H1 (cell line): ENCODE measurements at regions not wholly inside any gene's neighbourhood (a gene's known extent, or its start where the extent isn't known, plus 50 kb on each side); places are given as distances from the start of the nearest gene placed in this dataset.

ENCODE experiments used
- CTCF ChIA-PET: fragments of 300-600 bp; sonication (Branson Sonifier 250); formaldehyde crosslinking; loops from one replicate; lab custom pipeline; 2021; ENCODE audit not compliant: partially characterized antibody; lab: Charles Lee
- POLR2A ChIA-PET: fragments of 300-600 bp; sonication (Branson Sonifier 250); formaldehyde crosslinking; loops from one replicate; lab custom pipeline; 2021; ENCODE audit warnings: inconsistent platforms; ENCODE audit not compliant: partially characterized antibody; lab: Charles Lee
- DNase-seq, 2 experiments: peaks; one replicate each; pipeline versions ENCODE4 v3.0.0 to v3.0.0-alpha.2; 2010 to 2022; ENCODE audit warnings: low spot score in 2 of 2, low read depth in 1 of 2, mixed read lengths in 1 of 2
- FAIRE-seq: peaks from 2 replicates; lab custom pipeline; 2011; peaks lifted over from hg19 to GRCh38; lab: Jason Lieb, UNC
- H2AFZ ChIP-seq: 2 replicates; pipeline ENCODE4 v1.8.1; 2012; ENCODE audit warnings: low read length, inconsistent platforms
- H2AK5ac ChIP-seq: 2 replicates; pipeline ENCODE4 v1.6.1; 2013; ENCODE audit warnings: low read depth, low read length
- H2BK120ac ChIP-seq: replicated peaks from 2 replicates; pipeline ENCODE3; 2013; ENCODE audit warnings: low read depth, low read length, inconsistent platforms
- H2BK12ac ChIP-seq: 2 replicates; pipeline ENCODE4 v1.6.1; 2013; ENCODE audit warnings: low read depth, low read length
- H2BK15ac ChIP-seq: 2 replicates; pipeline ENCODE4 v1.6.1; 2013; ENCODE audit warnings: low read length
- H2BK20ac ChIP-seq: 2 replicates; pipeline ENCODE4 v1.6.1; 2013; ENCODE audit warnings: low read length
- H2BK5ac ChIP-seq: 2 replicates; pipeline ENCODE4 v1.6.1; 2013; ENCODE audit warnings: low read depth, low read length
- H3K14ac ChIP-seq: 2 replicates; pipeline ENCODE4 v1.6.1; 2013; ENCODE audit warnings: inconsistent platforms; ENCODE audit not compliant: insufficient read length
- H3K18ac ChIP-seq: 2 replicates; pipeline ENCODE4 v1.6.1; 2013; ENCODE audit warnings: low read length; ENCODE audit errors: extremely low read depth
- H3K23ac ChIP-seq: 2 replicates; pipeline ENCODE4 v1.6.1; 2013; ENCODE audit warnings: inconsistent platforms; ENCODE audit not compliant: insufficient read length
- H3K23me2 ChIP-seq: 2 replicates; pipeline ENCODE4 v1.6.1; 2013; ENCODE audit warnings: low read depth, low read length
- H3K27ac ChIP-seq: 2 replicates; pipeline ENCODE4 v1.6.1; 2011; ENCODE audit warnings: low read depth, low read length, inconsistent platforms
- H3K27me3 ChIP-seq, 4 experiments: replicated peaks in 1 of 4; 1 replicate in 1 of 4; 2 replicates in 3 of 4; pipeline versions ENCODE4 v1.6.1 to v1.8.1; 2011 to 2013; ENCODE audit warnings: low read length in 3 of 4, mild to moderate bottlenecking in 3 of 4, inconsistent platforms in 2 of 4, mixed read lengths in 2 of 4, moderate library complexity in 1 of 4; ENCODE audit not compliant: control insufficient read depth in 3 of 4, insufficient read depth in 3 of 4; ENCODE audit errors: extremely low read depth in 1 of 4
- H3K36me3 ChIP-seq, 4 experiments: 2 replicates each; pipeline versions ENCODE4 v1.6.1 to v1.8.1; 2011 to 2013; ENCODE audit warnings: mild to moderate bottlenecking in 4 of 4, low read length in 3 of 4, moderate library complexity in 2 of 4, control low read depth in 1 of 4, inconsistent platforms in 1 of 4; ENCODE audit not compliant: insufficient read depth in 4 of 4, control insufficient read depth in 2 of 4
- H3K4ac ChIP-seq: replicated peaks from 2 replicates; pipeline ENCODE3; 2013; ENCODE audit warnings: low read length, low read depth, mixed read lengths, inconsistent platforms; ENCODE audit not compliant: insufficient read length
- H3K4me1 ChIP-seq, 4 experiments: replicated peaks in 1 of 4; 1 replicate in 1 of 4; 2 replicates in 3 of 4; pipeline versions ENCODE4 v1.6.1 to v1.8.1; 2011 to 2013; ENCODE audit warnings: low read length in 3 of 4, inconsistent platforms in 2 of 4, mixed read lengths in 1 of 4; ENCODE audit not compliant: insufficient read depth in 4 of 4, control insufficient read depth in 3 of 4
- H3K4me2 ChIP-seq, 2 experiments: 2 replicates each; pipeline versions ENCODE4 v1.6.1 to v1.8.1; 2011 to 2013; ENCODE audit warnings: low read depth in 2 of 2, low read length in 2 of 2, control low read depth in 1 of 2, inconsistent platforms in 1 of 2, mild to moderate bottlenecking in 1 of 2; ENCODE audit not compliant: insufficient read depth in 1 of 2
- H3K4me3 ChIP-seq, 4 experiments: fragments of 200-600, 300-600 bp in 1 of 4; sonication (generic), shearing (Covaris generic), sonication (Bioruptor Twin) in 1 of 4; 2 replicates each; pipeline versions ENCODE4 v1.5.1 to v1.8.1; 2011 to 2016; ENCODE audit warnings: low read length in 4 of 4, low read depth in 3 of 4, control low read depth in 2 of 4, inconsistent platforms in 2 of 4, mild to moderate bottlenecking in 2 of 4, mixed read lengths in 1 of 4, moderate library complexity in 1 of 4; ENCODE audit not compliant: insufficient read depth in 2 of 4; ENCODE audit errors: extremely low read depth in 1 of 4
- H3K56ac ChIP-seq: replicated peaks from 2 replicates; pipeline ENCODE3; 2013; ENCODE audit warnings: low read depth, mild to moderate bottlenecking, mixed read lengths, low read length, inconsistent platforms; ENCODE audit not compliant: insufficient read length
- H3K79me1 ChIP-seq: 2 replicates; pipeline ENCODE4 v1.6.1; 2013; ENCODE audit warnings: low read depth, low read length, control low read depth
- H3K79me2 ChIP-seq, 2 experiments: 2 replicates each; pipeline versions ENCODE4 v1.6.1 to v1.8.1; 2012 to 2013; ENCODE audit warnings: low read length in 2 of 2, mild to moderate bottlenecking in 2 of 2, inconsistent platforms in 1 of 2; ENCODE audit not compliant: insufficient read depth in 2 of 2, control insufficient read depth in 1 of 2
- H3K9ac ChIP-seq, 4 experiments: replicated peaks in 1 of 4; 1 replicate in 1 of 4; 2 replicates in 3 of 4; pipeline versions ENCODE4 v1.6.1 to v1.8.1; 2011 to 2013; ENCODE audit warnings: low read depth in 3 of 4, low read length in 3 of 4, control low read depth in 2 of 4, mild to moderate bottlenecking in 2 of 4, moderate library complexity in 2 of 4, inconsistent platforms in 1 of 4; ENCODE audit errors: extremely low read depth in 1 of 4
- H3K9me3 ChIP-seq, 2 experiments: 2 replicates each; pipeline versions ENCODE4 v1.6.1 to v1.8.1; 2012 to 2013; ENCODE audit warnings: mild to moderate bottlenecking in 2 of 2, moderate library complexity in 2 of 2, control low read depth in 1 of 2, inconsistent platforms in 1 of 2, low read depth in 1 of 2, low read length in 1 of 2, mixed read lengths in 1 of 2; ENCODE audit not compliant: insufficient read depth in 2 of 2
- H4K20me1 ChIP-seq, 2 experiments: replicated peaks in 1 of 2; 2 replicates each; pipeline versions ENCODE3 to v1.8.1; 2011 to 2013; ENCODE audit warnings: inconsistent platforms in 2 of 2, low read length in 2 of 2, mild to moderate bottlenecking in 1 of 2; ENCODE audit not compliant: insufficient read depth in 2 of 2, control insufficient read depth in 1 of 2
- H4K5ac ChIP-seq: 2 replicates; pipeline ENCODE4 v1.6.1; 2013; ENCODE audit warnings: low read length, low read depth, mixed read lengths, inconsistent platforms; ENCODE audit not compliant: insufficient read length
- H4K8ac ChIP-seq: 2 replicates; pipeline ENCODE4 v1.8.0; 2013; ENCODE audit warnings: mild to moderate bottlenecking, moderate library complexity, low read length, inconsistent platforms; ENCODE audit not compliant: insufficient read depth; ENCODE audit errors: extremely low read depth
- H4K91ac ChIP-seq: replicated peaks from 2 replicates; pipeline ENCODE3; 2013; ENCODE audit warnings: low read length, mixed read lengths, inconsistent platforms; ENCODE audit not compliant: insufficient read length
- HDAC6 ChIP-seq: IDR thresholded peaks from one replicate; pipeline ENCODE4 v1.7.1; 2012; ENCODE audit warnings: low read depth, mild to moderate bottlenecking, inconsistent platforms, low read length, moderate library complexity
- RFX5 ChIP-seq: IDR thresholded peaks from 2 replicates; pipeline ENCODE4 v1.6.1; 2011; ENCODE audit warnings: low read depth, low read length, improper control_type of control experiment, borderline replicate concordance
- WGBS, 2 experiments: shearing (Covaris generic) in 1 of 2; methylation state at CpG; one replicate each; pipeline versions ENCODE4 v1.1.6 to v1.1.7; 2013 to 2015; ENCODE audit warnings: low lambda C conversion rate in 2 of 2, mixed read lengths in 2 of 2, inconsistent platforms in 1 of 2, low coverage in 1 of 2, missing lambda C conversion rate in 1 of 2; ENCODE audit not compliant: insufficient replicate concordance in 2 of 2, insufficient coverage in 1 of 2, insufficient read length in 1 of 2; ENCODE audit errors: extremely low coverage in 1 of 2, missing lambda C conversion rate in 1 of 2; 5-methylcytosine and 5-hydroxymethylcytosine counted together

GRCh38 chr3:10717756-10718155 lies 98.3 kb upstream of the SLC6A11 start:
- Histone ChIP-seq H3K27ac (no peak overlapping the region), H3K9ac (no peak overlapping the region), H2AFZ (no peak overlapping the region), H2BK15ac (no peak overlapping the region), H4K5ac (no peak overlapping the region), H4K20me1 (peaks cover 0 to 2% of the 10 kb centered on the region in 2 experiments), H3K14ac (no peak overlapping the region), H3K4ac (no peak overlapping the region), H4K8ac (no peak overlapping the region), H2BK5ac (no peak overlapping the region), H3K4me1 (no peaks in the 10 kb centered on the region), H3K56ac (no peak overlapping the region), H3K36me3 (no peaks in the 10 kb centered on the region), H3K4me3 (no peak overlapping the region), H2BK12ac (no peak overlapping the region), H4K91ac (no peak overlapping the region), H3K79me2 (no peaks in the 10 kb centered on the region), H3K4me2 (no peak overlapping the region), H2AK5ac (no peak overlapping the region), H3K9me3 (0 out of 4 replicates have a peak, but pooled peaks cover 3 to 4% of the 10 kb centered on the region in 2 experiments), H3K18ac (no peak overlapping the region), H3K79me1 (no peaks in the 10 kb centered on the region), H2BK20ac (no peak overlapping the region), H3K23ac (no peak overlapping the region), H2BK120ac (no peak overlapping the region), H3K27me3 (peaks cover 0 to under 1% (median 0%) of the 10 kb centered on the region in 4 experiments; a peak in 1 of 7 replicates), H3K23me2 (no peaks in the 10 kb centered on the region)
- DNase-seq: no peak
- no peak for FAIRE-seq
- ChIA-PET POLR2A (no interaction called here), CTCF (interaction anchor here (3.3 kb wide), 1 partner anchor 21 kb away, joined by 12 read pairs; no protein-coding TSS in a partner anchor)
- WGBS, 2 experiments: 91% methylated on average over 4 of the region's 4 CpGs; no CpG with 5 or more reads in 1 of the 2 experiments
- no peak for TF ChIP-seq RFX5
- TF ChIP-seq HDAC6: no peak
